GM19463 (cell line): ENCODE measurements at regions not wholly inside any gene's neighbourhood (a gene's known extent, or its start where the extent isn't known, plus 50 kb on each side); places are given as distances from the start of the nearest gene placed in this dataset.
"Not testable (repeated sequence)": the region's sequence is repeated elsewhere in the genome, so short reads cannot be mapped to it uniquely, and the experiment has no call there.

Experiments used
- ATAC-seq: cut with Tn5 transposase; IDR thresholded peaks from one replicate; pipeline ENCODE4 v1.9.1; 2021; ENCODE audit warnings: mild to moderate bottlenecking, moderate library complexity; ENCODE audit not compliant: unreplicated experiment

GRCh38 chr1:229138058-229138457, 132.9 kb upstream of the RAB4A start:
- ATAC-seq = no peak

DNA sequence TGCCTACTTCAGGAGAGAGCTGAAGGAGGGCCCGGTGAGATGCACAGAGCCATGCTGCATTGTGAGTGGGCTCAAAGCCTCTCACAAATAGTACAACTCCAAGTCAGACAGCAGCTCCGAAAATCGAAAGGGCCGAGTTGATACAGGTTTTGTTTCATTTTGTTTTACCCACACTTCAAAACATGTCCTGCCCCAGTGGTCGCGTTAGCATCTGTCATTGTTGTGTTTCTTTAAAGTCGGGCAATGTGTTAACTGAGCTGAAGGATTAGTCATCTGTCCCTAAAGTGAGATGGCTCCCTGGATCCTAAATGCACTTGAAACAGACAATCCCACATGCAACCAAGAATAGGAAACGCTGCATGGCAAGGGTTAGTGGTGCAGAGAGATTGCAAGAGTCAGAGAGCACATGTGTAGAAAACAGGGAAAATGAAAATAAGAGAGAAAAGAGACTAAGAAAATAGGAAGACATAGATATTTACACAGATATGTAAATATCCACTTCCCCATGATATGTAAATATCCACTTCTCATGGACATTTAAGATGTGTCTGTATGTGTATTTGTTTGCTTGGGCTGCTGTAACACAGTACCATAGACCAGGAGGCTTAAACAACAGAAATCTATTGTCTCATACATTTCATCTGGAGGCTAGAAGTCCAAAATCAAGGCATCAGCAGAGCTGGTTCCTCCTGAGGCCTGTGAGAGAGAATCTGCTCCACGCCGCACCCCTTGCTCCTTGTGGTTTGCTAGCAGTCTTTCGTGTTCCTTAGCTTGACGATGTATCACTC, 131.4 kb upstream of the RAB4A start:
- no peak for ATAC-seq

GRCh38 chr1:229140119-229140396, 130.9 kb upstream of the RAB4A start:
- no peak for ATAC-seq

- no peak for ATAC-seq
These were observed 129.6 kb upstream of the RAB4A start for GRCh38 chr1:229141271-229141670.

DNA sequence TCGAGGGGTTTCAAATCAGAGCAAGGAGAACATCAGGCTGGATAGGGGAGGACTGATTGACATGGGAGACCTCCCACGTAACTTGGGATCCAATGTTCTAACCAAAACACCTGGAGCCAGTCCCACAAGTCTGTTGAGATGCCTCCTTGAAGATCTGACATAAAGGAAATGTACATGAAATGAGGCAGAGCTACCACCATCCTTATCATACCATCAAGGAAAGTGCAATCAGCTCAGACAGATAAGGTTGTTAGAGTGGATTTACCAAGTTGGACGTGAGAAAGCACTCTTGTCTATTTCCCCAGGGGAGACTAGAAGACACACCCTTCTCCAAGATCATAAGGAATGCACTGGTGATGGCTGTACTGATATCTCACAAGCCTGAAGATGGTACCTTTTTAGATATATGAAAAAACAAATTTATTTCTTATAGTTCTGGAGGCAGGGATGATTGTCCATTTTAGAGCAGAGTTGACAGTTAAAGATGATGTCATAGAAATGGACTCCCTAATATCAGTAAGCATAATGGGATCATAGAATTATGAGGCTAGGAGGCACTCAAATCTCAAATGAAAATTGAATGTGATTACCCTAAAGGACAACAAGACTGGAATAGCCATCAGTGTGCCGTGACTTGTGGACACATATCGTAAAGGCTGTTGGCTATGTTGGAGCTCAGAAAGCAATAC, 129.1 kb upstream of the RAB4A start:
- no peak for ATAC-seq

DNA sequence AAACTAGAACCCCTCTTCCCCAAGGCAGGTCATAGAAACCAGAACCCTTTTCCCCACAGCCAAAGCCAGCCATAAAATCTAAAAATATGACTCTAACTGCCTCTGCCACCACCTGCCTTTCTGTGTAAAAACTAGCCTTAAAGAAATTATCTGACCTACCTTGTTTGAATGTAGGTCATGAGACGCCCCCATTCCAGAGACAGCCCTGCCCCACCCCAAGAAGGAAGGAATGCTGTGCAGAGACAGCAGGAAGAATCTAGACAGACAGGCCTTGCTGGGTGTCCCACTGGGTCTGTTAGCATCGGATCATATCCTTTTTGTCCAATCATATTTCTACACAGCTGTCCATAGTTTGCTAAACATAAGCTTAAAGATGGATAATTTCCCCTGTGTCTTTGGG, 128.4 kb upstream of the RAB4A start:
- no peak for ATAC-seq

- no peak for ATAC-seq
These were observed 124.3 kb upstream of the RAB4A start for GRCh38 chr1:229146647-229147046.

DNA sequence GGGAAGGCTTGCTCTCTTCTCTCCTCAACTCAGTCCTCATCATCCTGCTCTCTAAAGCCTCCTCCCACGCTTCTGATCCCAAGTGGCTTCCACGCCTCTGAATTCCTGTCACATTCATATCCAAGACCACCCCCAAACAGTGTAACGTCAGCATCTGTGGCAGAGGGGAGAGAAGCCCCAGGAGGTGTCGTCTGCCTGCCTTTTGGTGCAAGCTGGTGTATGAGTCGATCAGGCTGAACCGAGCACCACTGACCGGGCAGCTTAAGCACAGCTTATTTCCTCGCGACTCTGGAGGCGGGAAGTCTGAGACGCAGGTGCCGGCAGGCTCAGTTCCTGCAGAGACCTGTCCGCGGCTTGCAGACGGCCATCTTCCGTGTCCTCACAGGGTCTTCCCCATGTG, 123.8 kb upstream of the RAB4A start:
- no peak for ATAC-seq

- ATAC-seq = no peak
These were observed 122.8 kb upstream of the RAB4A start for GRCh38 chr1:229148041-229148671.

DNA sequence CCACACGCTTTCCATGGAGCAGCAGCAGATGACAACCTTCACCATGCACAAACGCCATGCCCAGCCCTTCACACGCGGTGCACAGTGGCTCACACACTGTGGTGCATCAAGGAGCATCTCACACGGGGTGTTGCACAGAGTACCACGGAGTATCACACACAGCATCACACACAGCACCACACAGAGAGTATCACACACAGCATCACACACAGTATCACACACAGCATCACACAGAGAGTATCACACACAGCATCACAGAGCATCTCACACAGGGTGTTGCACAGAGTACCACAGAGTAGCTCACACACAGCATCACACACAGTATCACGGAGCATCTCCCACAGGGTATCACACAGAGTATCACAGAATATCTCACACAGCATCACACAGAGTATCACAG, 122.2 kb upstream of the RAB4A start:
- ATAC-seq = no peak

DNA sequence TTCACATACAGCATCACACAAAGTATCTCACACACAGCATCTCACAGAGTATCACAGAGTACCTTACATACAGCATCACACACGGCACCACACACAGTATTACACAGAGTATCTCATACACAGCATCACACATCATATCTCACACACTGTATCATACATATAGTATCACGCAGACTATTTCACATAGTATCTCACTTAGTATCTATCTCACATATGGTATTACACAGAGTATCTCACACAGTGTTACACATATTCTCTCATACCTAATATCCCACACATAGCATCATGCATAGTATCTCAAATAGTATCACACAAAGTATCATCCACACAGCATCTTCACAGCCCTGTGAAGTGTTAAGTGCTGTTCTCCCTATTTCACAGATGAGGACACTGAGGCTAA, 121.5 kb upstream of the RAB4A start:
- no peak for ATAC-seq

GRCh38 chr1:229150518-229150917, 120.4 kb upstream of the RAB4A start:
- ATAC-seq = no peak

- not testable (repeated sequence) for ATAC-seq
These were observed 119.5 kb upstream of the RAB4A start for GRCh38 chr1:229151412-229151811.

GRCh38 chr1:229152311-229152710, 118.6 kb upstream of the RAB4A start:
- no peak for ATAC-seq

DNA sequence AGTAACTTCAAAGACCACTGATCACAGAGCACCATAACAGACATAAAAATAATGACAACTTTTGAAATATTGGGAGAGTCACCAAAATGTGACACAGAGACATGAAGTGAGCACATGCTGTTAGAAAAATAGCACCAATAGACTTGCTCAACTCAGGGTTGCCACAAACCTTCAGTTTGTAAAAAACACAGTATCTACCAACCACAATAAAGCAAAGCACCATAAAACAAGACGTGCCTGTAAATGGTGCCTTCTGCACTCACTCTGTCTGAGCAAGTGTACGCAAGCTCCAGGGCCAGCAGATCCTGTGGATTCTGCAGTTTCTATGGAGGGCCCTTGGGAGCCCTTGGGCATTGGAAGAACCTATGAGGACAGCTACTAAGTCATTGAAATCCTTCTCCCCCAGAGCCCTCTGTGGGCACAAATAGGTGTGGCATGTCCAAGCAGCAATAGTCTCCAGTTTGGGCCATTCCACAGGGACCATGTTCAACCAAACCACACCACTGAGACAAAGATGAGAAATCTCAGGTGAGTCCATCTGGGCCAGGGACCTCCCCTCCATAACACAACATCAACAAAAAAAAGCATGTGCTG, 116.9 kb upstream of the RAB4A start:
- no peak for ATAC-seq

- no peak for ATAC-seq
These were observed 116.1 kb upstream of the RAB4A start for GRCh38 chr1:229154811-229155210.

DNA sequence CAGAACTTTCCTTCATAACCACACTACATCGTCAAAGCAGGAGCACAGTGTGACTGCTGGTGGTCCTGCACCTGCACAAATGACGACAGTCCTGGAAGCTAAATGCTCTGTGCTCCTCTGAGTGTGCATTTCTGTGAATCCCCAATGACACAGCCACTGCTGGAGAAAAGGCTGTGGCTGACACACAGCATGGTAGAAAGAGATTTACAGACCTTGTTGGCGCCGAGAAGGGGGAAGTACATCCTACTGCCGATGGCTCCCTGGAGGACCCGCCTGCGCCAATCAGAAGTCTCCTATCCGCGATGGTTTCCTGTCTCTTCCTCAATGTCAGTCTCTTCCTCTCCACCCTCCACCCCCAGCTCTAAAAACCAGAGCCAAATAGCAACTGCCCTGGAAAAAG, 115.4 kb upstream of the RAB4A start:
- no peak for ATAC-seq

DNA sequence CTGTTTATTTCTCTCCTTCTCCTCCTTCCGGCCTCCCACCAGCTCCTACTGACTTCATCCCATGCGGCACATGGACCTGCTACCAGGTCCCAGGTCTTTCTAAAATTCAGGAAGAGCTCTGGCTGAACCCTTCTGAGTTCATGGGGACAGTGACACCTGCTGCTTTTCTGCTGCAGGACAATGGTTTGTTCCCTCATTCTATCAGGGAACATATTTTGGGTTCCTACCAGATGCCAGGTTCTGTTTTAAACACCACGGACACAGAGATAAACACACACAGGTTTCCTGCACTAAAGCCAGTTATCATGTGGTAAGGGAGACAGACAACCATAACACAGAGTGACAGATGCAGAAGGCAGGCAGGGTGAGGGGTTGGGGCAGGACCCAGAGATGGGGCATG, 114.0 kb upstream of the RAB4A start:
- ATAC-seq = no peak

- ATAC-seq = no peak
These were observed 113.4 kb upstream of the RAB4A start for GRCh38 chr1:229157480-229157879.

DNA sequence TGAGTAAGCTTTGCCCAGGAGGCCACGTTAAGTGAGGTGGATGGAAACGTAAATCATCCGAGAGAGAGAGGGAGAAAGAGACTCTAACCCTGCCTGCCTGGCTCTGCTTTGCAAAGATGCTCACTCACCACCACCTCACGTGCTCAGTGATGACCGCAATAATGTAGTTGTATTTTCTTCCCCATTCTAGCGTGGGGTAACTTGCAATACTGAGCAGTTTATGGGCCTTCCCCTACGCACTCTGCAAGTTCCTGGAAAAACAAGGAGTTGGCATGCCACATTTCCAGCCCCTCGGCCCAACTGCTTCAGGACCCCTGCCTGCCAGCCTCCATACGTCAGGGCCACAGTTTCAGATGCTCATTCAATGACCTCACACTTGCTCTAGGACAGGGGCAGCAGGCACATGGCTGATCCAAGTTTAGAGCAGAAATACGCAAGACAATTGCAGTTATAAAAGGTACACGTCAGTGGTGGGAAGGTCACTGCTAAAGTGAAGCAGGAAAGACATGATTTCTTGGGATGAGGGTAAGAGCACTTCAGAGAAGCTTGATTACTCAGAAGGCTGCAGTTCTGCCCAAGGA, 112.5 kb upstream of the RAB4A start:
- ATAC-seq = no peak

- no peak for ATAC-seq
These were observed 112.0 kb upstream of the RAB4A start for GRCh38 chr1:229158927-229159326.
